ENCODE measurements at regions not wholly inside any gene's neighbourhood (a gene's known extent, or its start where the extent isn't known, plus 50 kb on each side); places are given as distances from the start of the nearest gene placed in this dataset.

DNA sequence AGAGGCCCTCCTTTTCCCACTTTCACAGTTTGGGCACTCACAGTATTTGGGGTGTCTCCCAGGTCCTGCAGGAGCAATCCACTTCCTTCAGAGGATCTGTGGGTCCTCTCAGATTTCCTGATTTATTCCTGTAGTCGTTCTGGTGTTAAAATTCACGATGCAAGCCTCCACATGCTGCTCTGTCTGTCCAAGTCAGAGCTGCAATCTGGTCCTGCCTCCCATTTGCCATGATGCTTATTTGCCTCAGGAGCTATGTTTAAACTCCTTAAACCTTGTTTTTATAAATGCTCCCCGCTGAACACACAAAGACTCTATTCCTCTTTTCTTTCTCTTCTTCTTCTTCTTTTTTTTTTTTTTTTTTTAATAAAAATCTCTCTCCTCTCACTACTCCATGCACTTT lies 558.7 kb upstream of the NECTIN3 start:
- no peak for TF ChIP-seq CTCF (conservative IDR thresholded peaks at IDR 0.05 in 1 of 2, IDR thresholded peaks at IDR 0.05 in 1 of 2; ENCODE audit: extremely low read depth in 1 of 2, insufficient read depth in 1 of 2, low read depth in 1 of 2, low read length in 2 of 2)
- TF ChIP-seq EZH2 (IDR thresholded peaks at IDR 0.05; ENCODE audit: borderline replicate concordance, low read length) = no peak

Data from mammary epithelial cell (primary cell).